ENCODE measurements at regions not wholly inside any gene's neighbourhood (a gene's known extent, or its start where the extent isn't known, plus 50 kb on each side); places are given as distances from the start of the nearest gene placed in this dataset.

- H3K9me3 ChIP-seq = no peaks in the 10 kb centered on the region
- WGBS, 2 donors (ENCODE audit: low coverage in 1 of 2) = 58 to 70% methylated on average over 2 of the region's 3 CpGs
- no peak overlapping the region for H3K27ac ChIP-seq
- H3K36me3 ChIP-seq = no peaks in the 10 kb centered on the region
- no peak overlapping the region for H3K4me3 ChIP-seq
- no peaks in the 10 kb centered on the region for H3K4me1 ChIP-seq
- H3K27me3 ChIP-seq = no peaks in the 10 kb centered on the region
- no peak for TF ChIP-seq POLR2A (IDR thresholded peaks at IDR 0.05)
- TF ChIP-seq POLR2AphosphoS5 (IDR thresholded peaks at IDR 0.05) = no peak
- TF ChIP-seq, protein P1, sequence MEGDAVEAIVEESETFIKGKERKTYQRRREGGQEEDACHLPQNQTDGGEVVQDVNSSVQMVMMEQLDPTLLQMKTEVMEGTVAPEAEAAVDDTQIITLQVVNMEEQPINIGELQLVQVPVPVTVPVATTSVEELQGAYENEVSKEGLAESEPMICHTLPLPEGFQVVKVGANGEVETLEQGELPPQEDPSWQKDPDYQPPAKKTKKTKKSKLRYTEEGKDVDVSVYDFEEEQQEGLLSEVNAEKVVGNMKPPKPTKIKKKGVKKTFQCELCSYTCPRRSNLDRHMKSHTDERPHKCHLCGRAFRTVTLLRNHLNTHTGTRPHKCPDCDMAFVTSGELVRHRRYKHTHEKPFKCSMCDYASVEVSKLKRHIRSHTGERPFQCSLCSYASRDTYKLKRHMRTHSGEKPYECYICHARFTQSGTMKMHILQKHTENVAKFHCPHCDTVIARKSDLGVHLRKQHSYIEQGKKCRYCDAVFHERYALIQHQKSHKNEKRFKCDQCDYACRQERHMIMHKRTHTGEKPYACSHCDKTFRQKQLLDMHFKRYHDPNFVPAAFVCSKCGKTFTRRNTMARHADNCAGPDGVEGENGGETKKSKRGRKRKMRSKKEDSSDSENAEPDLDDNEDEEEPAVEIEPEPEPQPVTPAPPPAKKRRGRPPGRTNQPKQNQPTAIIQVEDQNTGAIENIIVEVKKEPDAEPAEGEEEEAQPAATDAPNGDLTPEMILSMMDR (IDR thresholded peaks at IDR 0.05) = no peak
- TF ChIP-seq EP300 (IDR thresholded peaks at IDR 0.05) = no peak
- ATAC-seq = no peak
These were observed 235.3 kb downstream of the TACR3 start for GRCh38 chr4:103484521-103484920.

- Histone ChIP-seq H3K27ac (no peak overlapping the region), H3K9me3 (no peaks in the 10 kb centered on the region), H3K4me1 (no peaks in the 10 kb centered on the region), H3K36me3 (no peaks in the 10 kb centered on the region), H3K4me3 (no peak overlapping the region), H3K27me3 (no peaks in the 10 kb centered on the region)
- TF ChIP-seq POLR2A (IDR thresholded peaks at IDR 0.05) (no peak), EP300 (IDR thresholded peaks at IDR 0.05) (no peak), POLR2AphosphoS5 (IDR thresholded peaks at IDR 0.05) (no peak)
- TF ChIP-seq, protein P1 (IDR thresholded peaks at IDR 0.05) = no peak
- WGBS, 2 donors (ENCODE audit: low coverage in 1 of 2) = no CpG with 5 or more reads among the region's 2 CpGs
- peak; percentile 28 for ATAC-seq
These were observed 236.9 kb downstream of the TACR3 start for GRCh38 chr4:103482893-103483292.

GRCh38 chr4:103482471-103482870, 237.3 kb downstream of the TACR3 start:
- H3K27me3 ChIP-seq = no peaks in the 10 kb centered on the region

GRCh38 chr4:103478734-103479133, 241.1 kb downstream of the TACR3 start:
- no peak for ATAC-seq
- Histone ChIP-seq H3K4me1 (no peaks in the 10 kb centered on the region), H3K9me3 (no peaks in the 10 kb centered on the region), H3K36me3 (no peaks in the 10 kb centered on the region), H3K27ac (no peak overlapping the region), H3K27me3 (no peaks in the 10 kb centered on the region), H3K4me3 (no peak overlapping the region)
- WGBS, 2 donors (ENCODE audit: low coverage in 1 of 2) = 47 to 73% methylated on average over 1 of the region's 1 CpG
- TF ChIP-seq POLR2A (IDR thresholded peaks at IDR 0.05) (no peak), EP300 (IDR thresholded peaks at IDR 0.05) (no peak)

More at GRCh38 chr4:103482471-103482870, 237.3 kb downstream of the TACR3 start:
- ATAC-seq = no peak
- Histone ChIP-seq H3K9me3 (no peaks in the 10 kb centered on the region), H3K4me3 (no peak overlapping the region), H3K36me3 (no peaks in the 10 kb centered on the region), H3K4me1 (no peaks in the 10 kb centered on the region), H3K27ac (no peak overlapping the region)
- 41 to 50% methylated on average over 2 to 3 of the region's 3 CpGs for WGBS, 2 donors (ENCODE audit: low coverage in 1 of 2)
- TF ChIP-seq POLR2A (IDR thresholded peaks at IDR 0.05) (no peak), POLR2AphosphoS5 (IDR thresholded peaks at IDR 0.05) (no peak), EP300 (IDR thresholded peaks at IDR 0.05) (no peak)
- TF ChIP-seq, protein P1 (IDR thresholded peaks at IDR 0.05) = no peak

DNA sequence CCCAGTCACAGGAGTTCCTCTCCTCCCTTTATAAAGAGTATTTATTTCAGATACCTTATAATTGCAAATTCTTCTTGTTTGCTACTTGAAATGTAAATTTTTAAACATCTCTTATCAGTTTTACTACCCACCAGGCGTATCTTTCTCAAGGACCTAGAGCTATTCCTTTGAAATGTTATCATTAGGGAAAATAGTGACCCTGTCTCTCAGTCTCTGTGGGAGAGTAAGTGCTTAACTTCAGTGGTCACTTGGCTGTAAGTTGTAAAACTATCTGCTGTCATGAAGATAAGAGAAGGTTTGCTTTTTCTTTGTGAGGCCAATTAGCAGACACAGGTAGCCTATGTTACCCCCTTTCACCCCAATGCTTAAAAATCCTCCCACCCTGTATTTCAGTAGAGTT, 241.6 kb downstream of the TACR3 start:
- TF ChIP-seq POLR2A (IDR thresholded peaks at IDR 0.05) = no peak
- TF ChIP-seq, protein P1 (IDR thresholded peaks at IDR 0.05) = no peak
- no peak for TF ChIP-seq POLR2AphosphoS5 (IDR thresholded peaks at IDR 0.05)
- no peak for TF ChIP-seq EP300 (IDR thresholded peaks at IDR 0.05)
- WGBS, 2 donors (ENCODE audit: low coverage in 1 of 2) = 40 to 67% methylated on average over 1 of the region's 1 CpG

More for the DNA sequence above, 241.6 kb downstream of the TACR3 start:
- no peak overlapping the region for H3K27ac ChIP-seq
- H3K9me3 ChIP-seq = no peaks in the 10 kb centered on the region
- no peak overlapping the region for H3K4me3 ChIP-seq
- H3K4me1 ChIP-seq = no peaks in the 10 kb centered on the region
- H3K36me3 ChIP-seq = no peaks in the 10 kb centered on the region
- ATAC-seq = no peak
- no peaks in the 10 kb centered on the region for H3K27me3 ChIP-seq

Data from gastroesophageal sphincter (tissue), 4 donors.